ENCODE measurements at regions not wholly inside any gene's neighbourhood (a gene's known extent, or its start where the extent isn't known, plus 50 kb on each side); places are given as distances from the start of the nearest gene placed in this dataset.

DNA sequence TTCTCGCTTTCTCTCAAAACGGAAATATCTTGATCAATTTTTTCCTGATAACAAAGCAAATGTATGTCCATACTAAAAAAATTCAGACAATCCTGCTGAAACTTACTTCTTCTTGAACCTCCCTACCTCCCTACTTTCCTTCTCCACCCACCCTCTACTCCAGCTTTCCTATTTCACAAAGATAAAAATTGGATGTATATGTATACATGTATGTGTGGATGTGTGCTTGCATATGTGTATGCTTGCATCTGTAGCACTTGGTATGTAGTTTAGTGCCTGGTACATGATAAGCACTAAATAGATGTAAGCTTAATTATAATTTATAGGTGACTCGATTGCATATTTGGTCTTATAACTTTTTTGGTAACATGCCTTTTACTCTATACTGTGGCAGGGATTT lies 167.5 kb upstream of the ITGA4 start:
- H3K4me3 ChIP-seq (ENCODE audit: low read depth, low read length) = no peak overlapping the region
- TF ChIP-seq, protein P1, sequence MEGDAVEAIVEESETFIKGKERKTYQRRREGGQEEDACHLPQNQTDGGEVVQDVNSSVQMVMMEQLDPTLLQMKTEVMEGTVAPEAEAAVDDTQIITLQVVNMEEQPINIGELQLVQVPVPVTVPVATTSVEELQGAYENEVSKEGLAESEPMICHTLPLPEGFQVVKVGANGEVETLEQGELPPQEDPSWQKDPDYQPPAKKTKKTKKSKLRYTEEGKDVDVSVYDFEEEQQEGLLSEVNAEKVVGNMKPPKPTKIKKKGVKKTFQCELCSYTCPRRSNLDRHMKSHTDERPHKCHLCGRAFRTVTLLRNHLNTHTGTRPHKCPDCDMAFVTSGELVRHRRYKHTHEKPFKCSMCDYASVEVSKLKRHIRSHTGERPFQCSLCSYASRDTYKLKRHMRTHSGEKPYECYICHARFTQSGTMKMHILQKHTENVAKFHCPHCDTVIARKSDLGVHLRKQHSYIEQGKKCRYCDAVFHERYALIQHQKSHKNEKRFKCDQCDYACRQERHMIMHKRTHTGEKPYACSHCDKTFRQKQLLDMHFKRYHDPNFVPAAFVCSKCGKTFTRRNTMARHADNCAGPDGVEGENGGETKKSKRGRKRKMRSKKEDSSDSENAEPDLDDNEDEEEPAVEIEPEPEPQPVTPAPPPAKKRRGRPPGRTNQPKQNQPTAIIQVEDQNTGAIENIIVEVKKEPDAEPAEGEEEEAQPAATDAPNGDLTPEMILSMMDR (IDR thresholded peaks at IDR 0.05; ENCODE audit: borderline replicate concordance, insufficient read depth, low read depth, low read length) = no peak

DNA sequence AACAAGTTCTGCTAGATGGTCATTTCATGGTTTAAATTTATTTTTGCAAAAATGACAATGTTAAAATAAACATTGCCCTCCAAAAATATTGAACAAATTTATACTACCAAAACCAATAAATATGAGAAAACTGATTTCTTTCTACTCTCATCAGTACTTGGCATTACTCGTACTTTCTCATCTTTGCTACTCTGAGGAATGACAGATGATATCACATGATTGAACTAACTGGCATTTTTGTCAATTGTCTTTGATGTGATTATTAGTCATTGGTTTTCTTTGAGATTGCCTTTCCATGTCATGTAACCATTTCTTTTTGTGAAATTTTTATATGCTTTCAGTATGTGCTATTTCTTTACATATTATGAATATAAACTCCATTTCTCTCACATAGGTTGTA lies 167.0 kb upstream of the ITGA4 start:
- no peak overlapping the region for H3K4me3 ChIP-seq (ENCODE audit: low read depth, low read length)
- TF ChIP-seq, protein P1 (IDR thresholded peaks at IDR 0.05; ENCODE audit: borderline replicate concordance, insufficient read depth, low read depth, low read length) = no peak

DNA sequence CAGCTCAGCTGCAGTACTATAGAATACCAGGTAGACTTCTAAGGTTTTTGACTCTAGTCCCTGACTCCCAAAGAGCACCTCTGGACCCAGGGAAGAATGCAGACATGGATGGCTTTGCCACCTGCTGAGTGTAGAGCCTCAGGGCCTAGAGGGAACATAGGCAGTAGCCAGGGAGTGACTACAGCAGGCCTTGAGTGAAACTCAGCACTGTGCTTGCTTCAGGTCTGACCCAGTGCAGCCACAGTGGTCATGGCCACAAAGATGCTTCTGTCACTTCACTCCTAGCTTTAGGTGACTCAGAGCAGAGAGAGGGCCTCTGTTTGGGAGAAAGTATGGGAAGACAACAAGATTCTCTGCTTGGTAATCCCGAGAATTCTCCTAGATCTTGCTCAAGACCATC lies 162.2 kb upstream of the ITGA4 start:
- TF ChIP-seq, protein P1 (IDR thresholded peaks at IDR 0.05; ENCODE audit: borderline replicate concordance, insufficient read depth, low read depth, low read length) = no peak
- no peak overlapping the region for H3K4me3 ChIP-seq (ENCODE audit: low read depth, low read length)

DNA sequence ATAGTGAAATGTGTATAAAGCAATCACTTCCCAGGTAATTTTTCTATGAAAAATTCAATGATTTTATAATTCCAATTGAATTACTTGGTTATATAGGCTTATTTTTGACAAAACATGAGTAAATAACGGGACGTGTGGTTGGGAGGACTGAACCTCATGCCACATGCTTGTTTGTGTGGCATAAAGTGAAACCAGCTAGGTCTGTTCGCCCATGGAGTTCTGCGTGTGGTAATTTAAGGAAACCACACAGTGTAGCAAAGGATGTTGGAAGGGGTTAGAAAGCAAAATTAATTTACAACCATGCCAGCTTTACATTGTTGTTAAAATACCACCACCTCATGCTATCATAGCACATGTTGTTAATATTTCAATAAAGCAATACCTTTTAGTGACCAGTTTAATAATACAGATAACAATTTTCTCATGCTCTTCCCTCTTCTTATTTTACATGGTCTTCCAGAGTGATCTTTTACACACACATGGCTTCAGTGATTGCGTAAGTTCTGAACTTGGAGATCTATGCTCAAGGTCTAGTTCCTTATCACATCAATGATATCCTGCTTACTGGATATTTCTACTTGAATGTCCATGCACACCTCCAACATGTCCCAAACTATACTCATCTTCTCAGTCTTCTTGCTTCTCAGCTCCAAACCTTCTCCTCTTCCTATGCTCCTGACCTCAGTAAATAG lies 156.4 kb upstream of the ITGA4 start:
- H3K4me3 ChIP-seq (ENCODE audit: low read depth, low read length) = no peak overlapping the region
- TF ChIP-seq, protein P1 (IDR thresholded peaks at IDR 0.05; ENCODE audit: borderline replicate concordance, insufficient read depth, low read depth, low read length) = no peak

DNA sequence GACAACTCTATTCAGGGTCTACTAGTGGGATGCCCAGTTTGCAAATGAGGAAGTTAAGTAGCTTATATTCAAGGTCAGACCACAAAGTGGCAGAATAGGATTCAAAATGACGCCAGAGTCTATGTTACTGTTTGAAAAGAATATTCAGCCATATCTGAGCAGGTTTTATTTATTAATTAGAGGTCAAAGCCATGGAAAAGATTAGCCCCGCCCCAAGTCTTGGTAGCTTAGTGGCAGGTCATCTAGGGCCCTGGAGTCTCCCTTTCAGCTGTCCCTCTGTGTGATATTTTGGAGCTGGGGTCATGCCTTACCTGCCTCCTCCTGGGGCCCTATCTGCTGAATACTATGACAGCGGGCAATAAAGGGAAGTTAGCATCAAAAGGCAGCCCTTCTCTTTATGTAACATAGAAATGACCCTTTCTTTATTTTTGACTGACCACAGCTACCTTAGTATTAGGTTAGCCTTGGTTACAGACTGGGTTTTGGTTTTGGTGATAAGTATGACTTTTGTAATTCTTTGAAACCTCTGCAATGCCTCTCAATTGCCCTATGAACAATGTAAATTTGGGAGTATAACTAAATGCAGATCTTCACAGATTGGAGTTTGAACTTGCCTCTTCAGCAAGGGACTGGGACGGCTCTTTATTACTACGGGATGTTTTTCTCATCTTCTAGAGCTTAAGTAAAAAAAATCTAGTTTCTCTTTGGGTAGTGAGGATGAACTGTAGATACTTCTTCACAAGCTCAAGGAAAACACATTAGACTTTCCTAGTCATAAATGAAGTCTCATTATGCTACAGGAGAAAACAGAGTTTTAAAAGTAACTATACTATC lies 153.0 kb upstream of the ITGA4 start:
- TF ChIP-seq, protein P1 (IDR thresholded peaks at IDR 0.05; ENCODE audit: borderline replicate concordance, insufficient read depth, low read depth, low read length) = no peak
- H3K4me3 ChIP-seq (ENCODE audit: low read depth, low read length) = no peak overlapping the region

DNA sequence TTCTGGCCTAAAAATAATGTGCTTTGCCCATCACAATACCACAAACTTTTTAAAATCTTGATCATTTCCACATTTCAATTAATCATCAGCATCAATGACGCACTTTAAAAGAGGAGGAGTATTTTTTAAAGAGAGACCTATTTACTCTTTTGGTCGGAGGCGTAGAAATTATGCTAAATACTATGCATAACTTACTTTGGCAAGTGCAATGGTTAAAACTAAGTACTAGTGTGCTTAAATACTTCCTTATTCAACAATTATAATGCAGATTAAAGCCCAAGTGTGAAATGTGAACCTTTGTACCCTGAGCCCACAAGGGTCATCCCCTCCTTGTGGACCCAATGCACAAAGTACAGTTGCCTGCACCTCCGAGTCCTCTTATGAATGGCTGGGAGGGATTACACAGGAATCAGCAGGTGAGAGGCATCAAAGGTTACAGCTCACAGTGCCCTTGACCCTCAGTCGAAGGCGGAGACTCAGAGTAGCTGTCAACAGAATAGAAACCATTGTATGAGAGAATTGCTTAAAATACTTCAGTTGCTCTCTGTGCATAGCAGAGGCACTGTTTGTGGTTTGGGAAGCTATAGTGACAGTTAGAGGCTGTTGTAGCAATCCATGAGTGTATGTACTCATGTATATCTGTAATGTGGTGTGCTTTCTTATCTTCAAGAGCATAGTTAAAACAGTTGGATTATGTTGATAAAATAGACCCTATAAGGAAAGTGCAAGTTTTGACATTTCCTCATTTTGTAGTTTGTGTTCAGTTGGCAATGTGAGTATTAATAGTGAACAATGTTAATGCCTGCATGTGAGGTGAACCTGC lies 151.7 kb upstream of the ITGA4 start:
- TF ChIP-seq, protein P1 (IDR thresholded peaks at IDR 0.05; ENCODE audit: borderline replicate concordance, insufficient read depth, low read depth, low read length) = no peak
- H3K4me3 ChIP-seq (ENCODE audit: low read depth, low read length) = no peak overlapping the region

Data from GM12875 (cell line).